HG03520 (cell line): ENCODE measurements at regions not wholly inside any gene's neighbourhood (a gene's known extent, or its start where the extent isn't known, plus 50 kb on each side); places are given as distances from the start of the nearest gene placed in this dataset.

Source experiments
- ATAC-seq: cut with Tn5 transposase; IDR thresholded peaks from one replicate; pipeline ENCODE4 v1.9.1; 2021; ENCODE audit warnings: mild to moderate bottlenecking, moderate library complexity; ENCODE audit not compliant: unreplicated experiment

- no peak for ATAC-seq
Measured at GRCh38 chr5:9861666-9862256, 231.6 kb upstream of the TAS2R1 start.

- ATAC-seq: no peak
Measured at GRCh38 chr5:9859808-9860207, 229.7 kb upstream of the TAS2R1 start.

GRCh38 chr5:9858043-9858442 lies 227.9 kb upstream of the TAS2R1 start:
- ATAC-seq: no peak

GRCh38 chr5:9853309-9853708 lies 223.2 kb upstream of the TAS2R1 start:
- no peak for ATAC-seq

GRCh38 chr5:9852671-9853070 lies 222.5 kb upstream of the TAS2R1 start:
- ATAC-seq: no peak

GRCh38 chr5:9851458-9851857 lies 221.3 kb upstream of the TAS2R1 start:
- ATAC-seq: no peak

GRCh38 chr5:9850456-9850855 lies 220.3 kb upstream of the TAS2R1 start:
- no peak for ATAC-seq

- no peak for ATAC-seq
Measured at GRCh38 chr5:9847631-9848030, 217.5 kb upstream of the TAS2R1 start.

GRCh38 chr5:9845185-9845584 lies 215.0 kb upstream of the TAS2R1 start:
- no peak for ATAC-seq

- ATAC-seq: no peak
Measured at GRCh38 chr5:9841516-9842170, 211.5 kb upstream of the TAS2R1 start.

GRCh38 chr5:9838916-9839315 lies 208.8 kb upstream of the TAS2R1 start:
- ATAC-seq: no peak

GRCh38 chr5:9834871-9835770 lies 205.0 kb upstream of the TAS2R1 start:
- no peak for ATAC-seq

GRCh38 chr5:9833871-9834270 lies 203.7 kb upstream of the TAS2R1 start:
- no peak for ATAC-seq

- ATAC-seq: no peak
Measured at GRCh38 chr5:9832921-9833320, 202.8 kb upstream of the TAS2R1 start.

GRCh38 chr5:9831823-9832222 lies 201.7 kb upstream of the TAS2R1 start:
- ATAC-seq: no peak

- no peak for ATAC-seq
Measured at GRCh38 chr5:9830184-9830583, 200.0 kb upstream of the TAS2R1 start.

GRCh38 chr5:9829621-9830020 lies 199.5 kb upstream of the TAS2R1 start:
- no peak for ATAC-seq

GRCh38 chr5:9820691-9821449 lies 190.7 kb upstream of the TAS2R1 start:
- ATAC-seq: no peak

GRCh38 chr5:9818340-9818845 lies 188.2 kb upstream of the TAS2R1 start:
- ATAC-seq: no peak

- no peak for ATAC-seq
Measured at GRCh38 chr5:9817819-9818218, 187.7 kb upstream of the TAS2R1 start.

- no peak for ATAC-seq
Measured at GRCh38 chr5:9815051-9815450, 184.9 kb upstream of the TAS2R1 start.
